ENCODE measurements at regions not wholly inside any gene's neighbourhood (a gene's known extent, or its start where the extent isn't known, plus 50 kb on each side); places are given as distances from the start of the nearest gene placed in this dataset.
A peak's percentile ranks its signal among the peaks of the same experiment; 100 is the strongest.

- H3K27ac ChIP-seq: no peak overlapping the region
- H3K4me3 ChIP-seq: no peak overlapping the region
These were observed 125.0 kb upstream of the CD93 start for GRCh38 chr20:23211164-23211563.

GRCh38 chr20:23207826-23208540, 121.9 kb upstream of the CD93 start:
- no peak overlapping the region for H3K4me3 ChIP-seq
- no peaks in the 10 kb centered on the region for H3K9me3 ChIP-seq
- peaks cover 17% of the 10 kb centered on the region for H3K4me1 ChIP-seq
- TF ChIP-seq POLR2A (IDR thresholded peaks at IDR 0.05) (no peak), CTCF (IDR thresholded peaks at IDR 0.05) (no peak)
- H3K27me3 ChIP-seq: no peaks in the 10 kb centered on the region
- H3K36me3 ChIP-seq (ENCODE audit: low read depth, missing control alignments): no peaks in the 10 kb centered on the region
- intact Hi-C loops (cut with DNase I; ENCODE audit: low total_unique reads): no loop called here
- no peak for DNase-seq
- 86% methylated on average over 1 of the region's 1 CpG for WGBS, 2 donors
- no peak overlapping the region for H3K27ac ChIP-seq

More at GRCh38 chr20:23211164-23211563, 125.0 kb upstream of the CD93 start:
- Histone ChIP-seq H3K27me3 (no peaks in the 10 kb centered on the region), H3K4me1 (peaks cover 9% of the 10 kb centered on the region), H3K9me3 (no peaks in the 10 kb centered on the region), H3K36me3 (ENCODE audit: low read depth, missing control alignments) (no peaks in the 10 kb centered on the region)
- no peak for DNase-seq
- TF ChIP-seq POLR2A (IDR thresholded peaks at IDR 0.05): no peak
- no peak for TF ChIP-seq CTCF (IDR thresholded peaks at IDR 0.05)
- intact Hi-C loops (cut with DNase I; ENCODE audit: low total_unique reads): no loop called here
- WGBS, 2 donors: 89 to 97% methylated on average over 2 to 3 of the region's 3 CpGs

- DNase-seq: no peak
- Histone ChIP-seq H3K27me3 (no peaks in the 10 kb centered on the region), H3K27ac (no peak overlapping the region), H3K9me3 (no peaks in the 10 kb centered on the region), H3K36me3 (ENCODE audit: low read depth, missing control alignments) (no peaks in the 10 kb centered on the region), H3K4me3 (no peak overlapping the region), H3K4me1 (peaks cover 25% of the 10 kb centered on the region)
- TF ChIP-seq CTCF (IDR thresholded peaks at IDR 0.05) (no peak), POLR2A (IDR thresholded peaks at IDR 0.05) (no peak)
- intact Hi-C loops (cut with DNase I; ENCODE audit: low total_unique reads): no loop called here
- 77 to 81% methylated on average over 5 to 7 of the region's 7 CpGs for WGBS, 2 donors
These were observed 120.9 kb upstream of the CD93 start for GRCh38 chr20:23206995-23207394.

- WGBS, 2 donors: 82 to 95% methylated on average over 2 of the region's 2 CpGs
- H3K27ac ChIP-seq: peak overlapping the region; percentile 3 to 40
- peaks cover 25% of the 10 kb centered on the region for H3K4me1 ChIP-seq
- intact Hi-C loops (cut with DNase I; ENCODE audit: low total_unique reads): no loop called here
- no peaks in the 10 kb centered on the region for H3K36me3 ChIP-seq (ENCODE audit: low read depth, missing control alignments)
- H3K27me3 ChIP-seq: no peaks in the 10 kb centered on the region
- no peak for DNase-seq
- TF ChIP-seq CTCF (IDR thresholded peaks at IDR 0.05) (no peak), POLR2A (IDR thresholded peaks at IDR 0.05) (no peak)
- no peaks in the 10 kb centered on the region for H3K9me3 ChIP-seq
- H3K4me3 ChIP-seq: no peak overlapping the region
These were observed 119.9 kb upstream of the CD93 start for GRCh38 chr20:23206061-23206460.

GRCh38 chr20:23205611-23206041, 119.5 kb upstream of the CD93 start:
- Histone ChIP-seq H3K27me3 (no peaks in the 10 kb centered on the region), H3K27ac (peak overlapping the region; percentile 3 to 40), H3K36me3 (ENCODE audit: low read depth, missing control alignments) (no peaks in the 10 kb centered on the region), H3K4me3 (no peak overlapping the region), H3K4me1 (peaks cover 25% of the 10 kb centered on the region), H3K9me3 (no peaks in the 10 kb centered on the region)
- intact Hi-C loops (cut with DNase I; ENCODE audit: low total_unique reads): no loop called here
- TF ChIP-seq CTCF (IDR thresholded peaks at IDR 0.05) (no peak), POLR2A (IDR thresholded peaks at IDR 0.05) (no peak)
- WGBS, 2 donors: 50 to 54% methylated on average over 8 to 10 of the region's 10 CpGs
- DNase-seq: peak; percentile 65

Data from testis (tissue), 2 donors.